SIG-M5 treated with dmso at 0.1 percent for 504 hours (cell line): ENCODE measurements at regions not wholly inside any gene's neighbourhood (a gene's known extent, or its start where the extent isn't known, plus 50 kb on each side); places are given as distances from the start of the nearest gene placed in this dataset.
"Not testable (repeated sequence)": the region's sequence is repeated elsewhere in the genome, so short reads cannot be mapped to it uniquely, and the experiment has no call there.

Experiments
- DNase-seq: peaks from one replicate; lab custom pipeline; 2025; ENCODE audit not compliant: unreplicated experiment; lab: John Stamatoyannopoulos, UW

- DNase-seq, result no peak
These were observed 51.0 kb upstream of the RCBTB2 start for GRCh38 chr13:48583859-48584311.

GRCh38 chr13:48585456-48585840 lies 52.6 kb upstream of the RCBTB2 start:
- peak; percentile 78 for DNase-seq

- DNase-seq, result no peak
These were observed 53.8 kb upstream of the RCBTB2 start for GRCh38 chr13:48586591-48587103.

GRCh38 chr13:48588120-48588519 lies 55.2 kb upstream of the RCBTB2 start:
- DNase-seq, result no peak

- DNase-seq, result no peak
These were observed 57.4 kb upstream of the RCBTB2 start for GRCh38 chr13:48590141-48590901.

GRCh38 chr13:48591124-48591872 lies 58.4 kb upstream of the RCBTB2 start:
- DNase-seq, result not testable (repeated sequence)

- DNase-seq, result no peak
These were observed 59.2 kb upstream of the RCBTB2 start for GRCh38 chr13:48591889-48592687.

- DNase-seq, result no peak
These were observed 59.8 kb upstream of the RCBTB2 start for GRCh38 chr13:48592688-48593049.

- DNase-seq, result no peak
These were observed 60.2 kb upstream of the CYSLTR2 start for GRCh38 chr13:48593536-48593935.

- DNase-seq, result no peak
These were observed 59.5 kb upstream of the CYSLTR2 start for GRCh38 chr13:48594096-48594815.

GRCh38 chr13:48595431-48596429 lies 58.0 kb upstream of the CYSLTR2 start:
- DNase-seq, result peak; percentile 90

GRCh38 chr13:48600374-48601364 lies 53.1 kb upstream of the CYSLTR2 start:
- no peak for DNase-seq

- no peak for DNase-seq
These were observed 51.3 kb upstream of the CYSLTR2 start for GRCh38 chr13:48602296-48603016.

- no peak for DNase-seq
These were observed 50.4 kb upstream of the CYSLTR2 start for GRCh38 chr13:48603375-48603774.
